Suprapubic skin (tissue), 4 donors: ENCODE measurements at regions not wholly inside any gene's neighbourhood (a gene's known extent, or its start where the extent isn't known, plus 50 kb on each side); places are given as distances from the start of the nearest gene placed in this dataset.

Experiments
- DNase-seq, 2 donors: peaks; one replicate each; pipeline ENCODE4 v3.0.0-alpha.2; 2019; ENCODE audit warnings: low spot score in 2 of 2
- H3K27ac ChIP-seq: fragments of 200-600 bp; sonication (generic); one replicate; pipeline ENCODE4 v1.5.1; 2019
- H3K27me3 ChIP-seq: fragments of 200-600 bp; sonication (generic); one replicate; pipeline ENCODE4 v1.5.1; 2019
- H3K36me3 ChIP-seq: fragments of 200-600 bp; sonication (generic); one replicate; pipeline ENCODE4 v1.5.1; 2019
- H3K4me1 ChIP-seq: fragments of 200-600 bp; sonication (generic); one replicate; pipeline ENCODE4 v1.5.1; 2019
- H3K4me3 ChIP-seq: fragments of 200-600 bp; sonication (generic); one replicate; pipeline ENCODE4 v1.5.1; 2019; ENCODE audit warnings: mild to moderate bottlenecking
- H3K9me3 ChIP-seq: fragments of 200-600 bp; sonication (generic); one replicate; pipeline ENCODE4 v1.5.1; 2019
- EP300 ChIP-seq: sonication (generic); formaldehyde crosslinking; IDR thresholded peaks from one replicate; pipeline ENCODE4 v1.6.1; 2017; ENCODE audit warnings: antibody characterized with exemption
- POLR2A ChIP-seq, 2 donors: fragments of 450-650 bp; IDR thresholded peaks; one replicate each; pipeline ENCODE4 v1.6.1; 2017; ENCODE audit warnings: antibody characterized with exemption in 2 of 2, mild to moderate bottlenecking in 2 of 2, moderate library complexity in 2 of 2
- POLR2AphosphoS5 ChIP-seq, 3 donors: sonication (generic); formaldehyde crosslinking; IDR thresholded peaks; one replicate each; pipeline ENCODE4 v1.6.1; 2017; ENCODE audit warnings: antibody characterized with exemption in 3 of 3
- WGBS: methylation state at CpG from one replicate; pipeline ENCODE4 v1.1.5; 2018; 5-methylcytosine and 5-hydroxymethylcytosine counted together
- TF ChIP-seq, protein P1 (sequence below), 2 donors: fragments of 200-600 bp in 1 of 2; fragments of 450-650 bp in 1 of 2; sonication (generic) in 1 of 2; IDR thresholded peaks; one replicate each; pipeline ENCODE4 v1.5.1; 2016 to 2019; ENCODE audit warnings: antibody characterized with exemption in 2 of 2, mild to moderate bottlenecking in 1 of 2, moderate library complexity in 1 of 2

- Histone ChIP-seq H3K4me3 (no peak overlapping the region), H3K27me3 (no peaks in the 10 kb centered on the region), H3K4me1 (no peaks in the 10 kb centered on the region), H3K36me3 (no peaks in the 10 kb centered on the region), H3K9me3 (no peaks in the 10 kb centered on the region), H3K27ac (no peak overlapping the region)
- no peak for DNase-seq
- 73% methylated on average over 3 of the region's 3 CpGs for WGBS
- TF ChIP-seq POLR2A (IDR thresholded peaks at IDR 0.05) (no peak), EP300 (no peak), POLR2AphosphoS5 (IDR thresholded peaks at IDR 0.05) (no peak)
- TF ChIP-seq, protein P1, sequence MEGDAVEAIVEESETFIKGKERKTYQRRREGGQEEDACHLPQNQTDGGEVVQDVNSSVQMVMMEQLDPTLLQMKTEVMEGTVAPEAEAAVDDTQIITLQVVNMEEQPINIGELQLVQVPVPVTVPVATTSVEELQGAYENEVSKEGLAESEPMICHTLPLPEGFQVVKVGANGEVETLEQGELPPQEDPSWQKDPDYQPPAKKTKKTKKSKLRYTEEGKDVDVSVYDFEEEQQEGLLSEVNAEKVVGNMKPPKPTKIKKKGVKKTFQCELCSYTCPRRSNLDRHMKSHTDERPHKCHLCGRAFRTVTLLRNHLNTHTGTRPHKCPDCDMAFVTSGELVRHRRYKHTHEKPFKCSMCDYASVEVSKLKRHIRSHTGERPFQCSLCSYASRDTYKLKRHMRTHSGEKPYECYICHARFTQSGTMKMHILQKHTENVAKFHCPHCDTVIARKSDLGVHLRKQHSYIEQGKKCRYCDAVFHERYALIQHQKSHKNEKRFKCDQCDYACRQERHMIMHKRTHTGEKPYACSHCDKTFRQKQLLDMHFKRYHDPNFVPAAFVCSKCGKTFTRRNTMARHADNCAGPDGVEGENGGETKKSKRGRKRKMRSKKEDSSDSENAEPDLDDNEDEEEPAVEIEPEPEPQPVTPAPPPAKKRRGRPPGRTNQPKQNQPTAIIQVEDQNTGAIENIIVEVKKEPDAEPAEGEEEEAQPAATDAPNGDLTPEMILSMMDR (IDR thresholded peaks at IDR 0.05) = no peak
These were observed 110.3 kb downstream of the DKK1 start for GRCh38 chr10:52424341-52424740.

DNA sequence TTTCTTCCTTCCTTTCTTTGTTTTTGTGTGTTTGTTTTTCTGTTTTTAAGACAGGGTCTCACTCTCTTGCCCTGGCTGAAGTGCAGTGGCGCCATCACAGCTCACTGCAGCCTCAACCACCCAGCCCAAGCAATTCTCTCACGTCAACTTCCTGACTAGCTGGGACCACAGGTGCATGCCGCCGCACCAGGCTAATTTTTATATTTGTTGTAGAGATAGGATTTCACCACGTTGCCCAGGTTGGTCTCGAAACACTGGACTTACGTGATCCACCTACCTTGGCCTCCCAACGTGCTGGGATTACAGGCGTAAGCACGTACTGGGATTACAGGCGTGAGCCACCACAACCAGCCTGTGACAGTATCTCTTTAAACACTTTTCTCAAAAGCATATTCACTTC lies 120.7 kb downstream of the DKK1 start:
- Histone ChIP-seq H3K4me3 (no peak overlapping the region), H3K36me3 (no peaks in the 10 kb centered on the region), H3K27me3 (no peaks in the 10 kb centered on the region), H3K9me3 (no peaks in the 10 kb centered on the region), H3K4me1 (no peaks in the 10 kb centered on the region), H3K27ac (no peak overlapping the region)
- DNase-seq = no peak
- 90% methylated on average over 11 of the region's 11 CpGs for WGBS
- TF ChIP-seq POLR2A (IDR thresholded peaks at IDR 0.05) (no peak), POLR2AphosphoS5 (IDR thresholded peaks at IDR 0.05) (no peak), EP300 (no peak)
- TF ChIP-seq, protein P1 (IDR thresholded peaks at IDR 0.05) = no peak

GRCh38 chr10:52436664-52437063 lies 122.6 kb downstream of the DKK1 start:
- WGBS = 70% methylated on average over 5 of the region's 5 CpGs
- Histone ChIP-seq H3K27me3 (no peaks in the 10 kb centered on the region), H3K4me3 (no peak overlapping the region), H3K9me3 (no peaks in the 10 kb centered on the region), H3K27ac (no peak overlapping the region), H3K4me1 (no peaks in the 10 kb centered on the region), H3K36me3 (no peaks in the 10 kb centered on the region)
- no peak for DNase-seq
- TF ChIP-seq POLR2A (IDR thresholded peaks at IDR 0.05) (no peak), POLR2AphosphoS5 (IDR thresholded peaks at IDR 0.05) (no peak), EP300 (no peak)
- TF ChIP-seq, protein P1 (IDR thresholded peaks at IDR 0.05) = no peak

- Histone ChIP-seq H3K4me3 (no peak overlapping the region), H3K36me3 (no peaks in the 10 kb centered on the region), H3K27ac (no peak overlapping the region), H3K4me1 (no peaks in the 10 kb centered on the region), H3K9me3 (no peaks in the 10 kb centered on the region), H3K27me3 (no peaks in the 10 kb centered on the region)
- DNase-seq = no peak
- 68% methylated on average over 1 of the region's 1 CpG for WGBS
- TF ChIP-seq, protein P1 (IDR thresholded peaks at IDR 0.05) = no peak
- no peak for TF ChIP-seq POLR2AphosphoS5 (IDR thresholded peaks at IDR 0.05)
- TF ChIP-seq POLR2A (IDR thresholded peaks at IDR 0.05) = no peak
- TF ChIP-seq EP300 = no peak
These were observed 123.1 kb downstream of the DKK1 start for GRCh38 chr10:52437205-52437646.

- no peaks in the 10 kb centered on the region for H3K4me1 ChIP-seq
- DNase-seq = no peak
- H3K36me3 ChIP-seq = no peaks in the 10 kb centered on the region
- WGBS = 78% methylated on average over 6 of the region's 6 CpGs
- no peaks in the 10 kb centered on the region for H3K27me3 ChIP-seq
- H3K9me3 ChIP-seq = no peaks in the 10 kb centered on the region
- no peak overlapping the region for H3K4me3 ChIP-seq
- TF ChIP-seq POLR2AphosphoS5 (IDR thresholded peaks at IDR 0.05) (no peak), EP300 (no peak), POLR2A (IDR thresholded peaks at IDR 0.05) (no peak)
- TF ChIP-seq, protein P1 (IDR thresholded peaks at IDR 0.05) = no peak
- no peak overlapping the region for H3K27ac ChIP-seq
These were observed 124.0 kb downstream of the DKK1 start for GRCh38 chr10:52438119-52438518.
